ENCODE measurements at regions not wholly inside any gene's neighbourhood (a gene's known extent, or its start where the extent isn't known, plus 50 kb on each side); places are given as distances from the start of the nearest gene placed in this dataset.
"Not testable (repeated sequence)": the region's sequence is repeated elsewhere in the genome, so short reads cannot be mapped to it uniquely, and the experiment has no call there.

- no peak for DNase-seq (ENCODE audit: low spot score)
- Mint-ChIP-seq H3K9me3 (no peaks in the 10 kb centered on the region), H3K4me1 (ENCODE audit: low read depth in 2 of 2) (no peaks in the 10 kb centered on the region), H3K4me3 (no peak overlapping the region), H3K27me3 (peaks cover 6 to 15% of the 10 kb centered on the region in 2 donors), H3K36me3 (no peaks in the 10 kb centered on the region), H3K27ac (no peak overlapping the region)
- no peak for ATAC-seq
Observed at GRCh38 chr5:54384356-54384933, 71.1 kb upstream of the HSPB3 start.

GRCh38 chr5:54383941-54384340 lies 71.6 kb upstream of the HSPB3 start:
- no peak for ATAC-seq
- no peaks in the 10 kb centered on the region for H3K9me3 Mint-ChIP-seq
- no peak overlapping the region for H3K27ac Mint-ChIP-seq
- DNase-seq (ENCODE audit: low spot score): no peak
- H3K27me3 Mint-ChIP-seq: peaks cover 11 to 20% of the 10 kb centered on the region in 2 donors
- no peaks in the 10 kb centered on the region for H3K36me3 Mint-ChIP-seq
- H3K4me1 Mint-ChIP-seq (ENCODE audit: low read depth in 2 of 2): no peaks in the 10 kb centered on the region
- H3K4me3 Mint-ChIP-seq: no peak overlapping the region

- DNase-seq (ENCODE audit: low spot score) (no peak), ATAC-seq (no peak)
- H3K27ac Mint-ChIP-seq: no peak overlapping the region
- no peak overlapping the region for H3K4me3 Mint-ChIP-seq
- H3K27me3 Mint-ChIP-seq: peaks cover 13 to 20% of the 10 kb centered on the region in 2 donors
- H3K9me3 Mint-ChIP-seq: no peaks in the 10 kb centered on the region
- no peaks in the 10 kb centered on the region for H3K4me1 Mint-ChIP-seq (ENCODE audit: low read depth in 2 of 2)
- H3K36me3 Mint-ChIP-seq: no peaks in the 10 kb centered on the region
Observed at GRCh38 chr5:54383225-54383901, 72.1 kb upstream of the HSPB3 start.

DNA sequence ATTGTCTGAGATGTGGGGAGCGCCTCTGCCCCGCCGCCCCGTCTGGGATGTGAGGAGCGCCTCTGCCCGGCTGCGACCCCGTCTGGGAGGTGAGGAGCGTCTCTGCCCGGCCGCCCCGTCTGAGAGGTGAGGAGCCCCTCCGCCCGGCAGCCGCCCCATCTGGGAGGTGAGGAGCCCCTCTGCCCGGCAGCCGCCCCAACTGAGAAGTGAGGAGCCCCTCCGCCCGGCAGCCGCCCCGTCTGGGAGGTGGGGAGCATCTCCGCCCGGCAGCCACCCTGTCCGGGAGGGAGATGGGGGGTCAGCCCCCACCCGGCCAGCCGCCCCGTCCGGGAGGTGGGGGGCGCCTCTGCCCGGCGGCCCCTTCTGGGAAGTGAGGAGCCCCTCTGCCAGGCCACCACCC lies 70.9 kb upstream of the ARL15 start:
- H3K4me3 Mint-ChIP-seq; H3K4me1 Mint-ChIP-seq (ENCODE audit: low read depth in 2 of 2); H3K36me3 Mint-ChIP-seq; DNase-seq (ENCODE audit: low spot score); ATAC-seq; H3K27ac Mint-ChIP-seq; H3K9me3 Mint-ChIP-seq: not testable (repeated sequence)
- peaks cover 7 to 13% of the 10 kb centered on the region in 2 donors for H3K27me3 Mint-ChIP-seq

DNA sequence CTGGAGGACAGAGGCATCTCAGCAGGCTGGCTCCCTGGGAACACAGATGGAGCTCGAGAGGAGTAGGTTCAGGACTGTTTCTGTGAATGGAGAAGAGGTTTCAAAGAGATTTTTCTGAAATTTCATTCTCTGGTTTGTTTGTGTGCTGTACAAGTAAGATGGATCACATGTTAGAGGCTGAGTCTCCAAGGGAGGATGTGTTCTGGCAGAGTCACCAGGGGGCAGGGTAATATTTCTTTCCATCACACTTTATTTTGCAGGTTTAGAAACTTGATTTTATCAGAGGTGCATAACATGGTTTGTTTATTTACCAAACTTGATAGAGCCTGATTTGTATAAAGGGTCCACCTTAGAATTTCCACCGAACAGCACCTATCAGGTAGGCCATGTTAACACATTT lies 69.2 kb upstream of the ARL15 start:
- H3K36me3 Mint-ChIP-seq: no peaks in the 10 kb centered on the region
- H3K27me3 Mint-ChIP-seq: peaks cover 18 to 22% of the 10 kb centered on the region in 2 donors
- ATAC-seq (no peak), DNase-seq (ENCODE audit: low spot score) (no peak)
- H3K4me1 Mint-ChIP-seq (ENCODE audit: low read depth in 2 of 2): no peaks in the 10 kb centered on the region
- no peak overlapping the region for H3K4me3 Mint-ChIP-seq
- no peaks in the 10 kb centered on the region for H3K9me3 Mint-ChIP-seq
- no peak overlapping the region for H3K27ac Mint-ChIP-seq

- H3K4me1 Mint-ChIP-seq (ENCODE audit: low read depth in 2 of 2): no peaks in the 10 kb centered on the region
- DNase-seq (ENCODE audit: low spot score) (no peak), ATAC-seq (no peak)
- no peaks in the 10 kb centered on the region for H3K36me3 Mint-ChIP-seq
- H3K27ac Mint-ChIP-seq: no peak overlapping the region
- peaks cover 23 to 27% of the 10 kb centered on the region in 2 donors for H3K27me3 Mint-ChIP-seq
- H3K9me3 Mint-ChIP-seq: no peaks in the 10 kb centered on the region
- no peak overlapping the region for H3K4me3 Mint-ChIP-seq
Observed at GRCh38 chr5:54378707-54379106, 68.3 kb upstream of the ARL15 start.

GRCh38 chr5:54377339-54377738 lies 67.0 kb upstream of the ARL15 start:
- not testable (repeated sequence) for DNase-seq (ENCODE audit: low spot score); H3K4me3 Mint-ChIP-seq; H3K9me3 Mint-ChIP-seq; H3K36me3 Mint-ChIP-seq; H3K4me1 Mint-ChIP-seq (ENCODE audit: low read depth in 2 of 2); H3K27ac Mint-ChIP-seq; ATAC-seq
- peaks cover 24 to 39% of the 10 kb centered on the region in 2 donors for H3K27me3 Mint-ChIP-seq

GRCh38 chr5:54370982-54371381 lies 60.6 kb upstream of the ARL15 start:
- H3K27me3 Mint-ChIP-seq: peaks cover 38 to 60% of the 10 kb centered on the region in 2 donors
- H3K27ac Mint-ChIP-seq: no peak overlapping the region
- H3K36me3 Mint-ChIP-seq: no peaks in the 10 kb centered on the region
- H3K4me1 Mint-ChIP-seq (ENCODE audit: low read depth in 2 of 2): no peaks in the 10 kb centered on the region
- DNase-seq (ENCODE audit: low spot score) (no peak), ATAC-seq (no peak)
- no peak overlapping the region for H3K4me3 Mint-ChIP-seq
- no peaks in the 10 kb centered on the region for H3K9me3 Mint-ChIP-seq

DNA sequence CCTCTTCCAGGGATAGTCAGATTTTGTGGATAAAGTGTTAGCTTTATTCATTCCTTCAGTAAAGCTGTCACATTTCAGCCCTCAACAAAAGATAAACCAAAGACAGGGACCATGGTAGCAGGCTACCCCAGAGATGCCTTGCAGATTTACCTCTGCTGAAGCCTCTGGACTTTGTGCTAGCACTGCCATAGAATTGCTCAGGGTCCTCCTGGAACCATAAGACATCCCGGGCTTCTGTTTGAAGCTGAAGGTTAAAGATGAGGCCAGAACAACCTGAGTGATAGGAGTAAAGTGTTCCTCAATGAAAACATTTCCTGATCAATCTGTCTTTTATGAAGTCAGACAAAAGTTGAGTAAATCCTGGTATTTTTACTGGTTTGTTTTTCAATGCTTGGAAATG lies 57.5 kb upstream of the ARL15 start:
- Mint-ChIP-seq H3K4me1 (ENCODE audit: low read depth in 2 of 2) (no peaks in the 10 kb centered on the region), H3K36me3 (no peaks in the 10 kb centered on the region), H3K4me3 (no peak overlapping the region), H3K27me3 (peaks cover 35 to 43% of the 10 kb centered on the region in 2 donors), H3K27ac (no peak overlapping the region), H3K9me3 (no peaks in the 10 kb centered on the region)
- ATAC-seq (no peak), DNase-seq (ENCODE audit: low spot score) (no peak)

DNA sequence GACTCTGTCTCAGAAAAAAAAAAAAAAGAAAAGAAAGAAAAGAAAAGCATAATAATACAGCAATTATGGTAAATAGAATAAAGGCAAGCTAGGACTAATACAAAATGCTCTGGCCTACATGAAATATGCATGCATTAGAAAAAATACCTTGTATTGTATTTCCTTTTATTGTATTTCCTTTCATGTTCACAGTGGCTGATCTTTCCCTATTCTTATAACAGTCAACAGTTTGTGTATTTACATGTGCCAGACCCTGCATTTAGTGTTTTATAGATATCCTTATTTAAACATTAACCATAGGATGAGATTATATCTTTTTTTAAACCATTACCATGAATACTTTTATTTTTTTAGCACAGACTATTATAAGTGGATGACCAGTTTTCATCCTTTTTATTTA lies 56.3 kb upstream of the ARL15 start:
- H3K36me3 Mint-ChIP-seq: no peaks in the 10 kb centered on the region
- no peaks in the 10 kb centered on the region for H3K9me3 Mint-ChIP-seq
- DNase-seq (ENCODE audit: low spot score): no peak
- H3K27me3 Mint-ChIP-seq: peaks cover 34 to 49% of the 10 kb centered on the region in 2 donors
- H3K4me1 Mint-ChIP-seq (ENCODE audit: low read depth in 2 of 2): no peaks in the 10 kb centered on the region
- no peak overlapping the region for H3K4me3 Mint-ChIP-seq
- ATAC-seq: no peak
- no peak overlapping the region for H3K27ac Mint-ChIP-seq

- ATAC-seq: no peak
- Mint-ChIP-seq H3K27me3 (peaks cover 29 to 42% of the 10 kb centered on the region in 2 donors), H3K9me3 (no peaks in the 10 kb centered on the region), H3K36me3 (no peaks in the 10 kb centered on the region), H3K4me3 (no peak overlapping the region), H3K4me1 (ENCODE audit: low read depth in 2 of 2) (no peaks in the 10 kb centered on the region), H3K27ac (no peak overlapping the region)
- DNase-seq (ENCODE audit: low spot score): no peak
Observed at GRCh38 chr5:54363669-54364068, 53.3 kb upstream of the ARL15 start.

DNA sequence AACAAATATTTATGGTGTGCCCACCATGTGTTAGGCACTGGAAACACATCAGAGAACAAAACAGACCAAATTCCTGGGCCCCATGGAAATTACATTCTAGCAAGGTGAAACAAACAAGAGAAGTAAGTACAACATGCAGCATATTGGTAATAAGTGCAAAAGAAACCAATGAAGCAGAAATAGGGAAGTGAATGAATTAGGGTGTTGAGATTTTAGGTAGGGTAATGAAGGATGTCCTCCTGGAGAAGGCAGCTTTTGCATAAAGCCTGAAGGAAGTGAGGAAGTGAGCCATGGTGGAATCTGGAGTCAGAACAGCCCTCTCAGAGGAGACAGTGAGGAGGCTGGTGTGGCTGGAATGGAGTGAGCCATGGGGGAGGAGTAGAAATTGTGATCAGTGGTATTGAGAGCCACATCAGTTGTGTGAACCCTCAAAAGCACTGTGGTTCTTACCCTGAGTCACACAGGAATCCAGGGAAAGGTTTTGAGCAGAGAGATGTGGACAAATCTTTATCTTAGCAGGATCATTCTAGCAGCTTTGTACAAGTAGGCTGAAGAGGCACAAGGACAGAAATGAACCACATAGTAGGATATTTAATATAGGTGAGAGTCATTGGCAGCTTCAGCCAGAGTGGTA lies 52.7 kb upstream of the ARL15 start:
- H3K9me3 Mint-ChIP-seq: no peaks in the 10 kb centered on the region
- no peak for ATAC-seq
- H3K4me1 Mint-ChIP-seq (ENCODE audit: low read depth in 2 of 2): no peaks in the 10 kb centered on the region
- no peak overlapping the region for H3K4me3 Mint-ChIP-seq
- H3K27me3 Mint-ChIP-seq: peaks cover 23 to 36% of the 10 kb centered on the region in 2 donors
- H3K36me3 Mint-ChIP-seq: no peaks in the 10 kb centered on the region
- no peak for DNase-seq (ENCODE audit: low spot score)
- H3K27ac Mint-ChIP-seq: no peak overlapping the region

DNA sequence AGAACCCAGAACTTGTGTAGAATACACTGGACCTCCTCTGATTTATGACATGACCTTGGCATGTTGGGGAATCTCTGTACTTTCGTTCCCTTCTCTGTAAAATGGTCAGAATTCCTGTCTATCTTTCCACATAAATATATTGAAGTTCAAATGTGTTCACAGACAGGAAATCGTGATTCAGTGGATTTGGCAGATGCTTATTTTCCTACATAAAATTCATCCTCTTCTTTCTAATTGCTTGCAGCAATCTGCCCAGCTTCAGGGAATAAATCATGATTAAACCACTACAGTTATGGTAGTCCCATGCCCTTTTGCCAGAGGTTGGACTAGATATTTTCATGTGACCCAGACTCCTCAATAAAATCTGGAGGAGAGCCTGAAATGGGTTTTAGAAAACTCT lies 52.1 kb upstream of the ARL15 start:
- DNase-seq (ENCODE audit: low spot score): no peak
- Mint-ChIP-seq H3K9me3 (no peaks in the 10 kb centered on the region), H3K4me1 (ENCODE audit: low read depth in 2 of 2) (no peaks in the 10 kb centered on the region), H3K36me3 (no peaks in the 10 kb centered on the region), H3K27me3 (peaks cover 23 to 39% of the 10 kb centered on the region in 2 donors), H3K4me3 (no peak overlapping the region), H3K27ac (no peak overlapping the region)
- no peak for ATAC-seq

- Mint-ChIP-seq H3K27ac (no peak overlapping the region), H3K27me3 (peaks cover 25 to 43% of the 10 kb centered on the region in 2 donors), H3K4me1 (ENCODE audit: low read depth in 2 of 2) (no peaks in the 10 kb centered on the region), H3K9me3 (no peaks in the 10 kb centered on the region), H3K4me3 (no peak overlapping the region), H3K36me3 (no peaks in the 10 kb centered on the region)
- no peak for ATAC-seq
- no peak for DNase-seq (ENCODE audit: low spot score)
Observed at GRCh38 chr5:54361691-54362411, 51.5 kb upstream of the ARL15 start.

Data from natural killer cell treated with Interleukin-12 subunit alpha and Interleukin-12 subunit beta and Interleukin-15 and Interleukin-18, amount 100 ng/mL, for 72 hours (primary cell).